Kidney glomerular epithelial cell (primary cell): ENCODE measurements at regions not wholly inside any gene's neighbourhood (a gene's known extent, or its start where the extent isn't known, plus 50 kb on each side); places are given as distances from the start of the nearest gene placed in this dataset.

ENCODE experiments used
- DNase-seq: peaks from one replicate; lab custom pipeline; 2025; lab: John Stamatoyannopoulos, UW

- no peak for DNase-seq
These were observed 117.2 kb downstream of the SLC25A24 start for GRCh38 chr1:108082738-108083562.

GRCh38 chr1:108082001-108082400 is 117.0 kb upstream of the VAV3 start:
- no peak for DNase-seq

- DNase-seq, result no peak
These were observed 115.5 kb upstream of the VAV3 start for GRCh38 chr1:108080448-108080847.

GRCh38 chr1:108079440-108080025 is 114.6 kb upstream of the VAV3 start:
- DNase-seq, result no peak

- DNase-seq, result no peak
These were observed 113.0 kb upstream of the VAV3 start for GRCh38 chr1:108077991-108078390.

- DNase-seq, result no peak
These were observed 110.1 kb upstream of the VAV3 start for GRCh38 chr1:108075055-108075454.

- DNase-seq, result no peak
These were observed 107.8 kb upstream of the VAV3 start for GRCh38 chr1:108072776-108073175.

GRCh38 chr1:108072212-108072611 is 107.2 kb upstream of the VAV3 start:
- no peak for DNase-seq

GRCh38 chr1:108071601-108072000 is 106.6 kb upstream of the VAV3 start:
- no peak for DNase-seq

- DNase-seq, result no peak
These were observed 105.7 kb upstream of the VAV3 start for GRCh38 chr1:108070662-108071061.

GRCh38 chr1:108067884-108068540 is 103.0 kb upstream of the VAV3 start:
- DNase-seq, result peak; percentile 26

GRCh38 chr1:108066808-108067207 is 101.8 kb upstream of the VAV3 start:
- no peak for DNase-seq

GRCh38 chr1:108064255-108064654 is 99.3 kb upstream of the VAV3 start:
- no peak for DNase-seq

- DNase-seq, result no peak
These were observed 98.7 kb upstream of the VAV3 start for GRCh38 chr1:108063703-108064102.

GRCh38 chr1:108059945-108060344 is 95.0 kb upstream of the VAV3 start:
- DNase-seq, result no peak

GRCh38 chr1:108057541-108057940 is 92.6 kb upstream of the VAV3 start:
- no peak for DNase-seq

GRCh38 chr1:108056436-108056990 is 91.5 kb upstream of the VAV3 start:
- DNase-seq, result no peak

- DNase-seq, result no peak
These were observed 90.4 kb upstream of the VAV3 start for GRCh38 chr1:108055387-108055786.

GRCh38 chr1:108054396-108054795 is 89.4 kb upstream of the VAV3 start:
- DNase-seq, result no peak

GRCh38 chr1:108053270-108054013 is 88.5 kb upstream of the VAV3 start:
- DNase-seq, result no peak

- DNase-seq, result no peak
These were observed 86.8 kb upstream of the VAV3 start for GRCh38 chr1:108051631-108052377.
